HepG2 (cell line): ENCODE measurements at regions not wholly inside any gene's neighbourhood (a gene's known extent, or its start where the extent isn't known, plus 50 kb on each side); places are given as distances from the start of the nearest gene placed in this dataset.

ENCODE experiments used
- ATAC-seq: fragments of 200-7000 bp; cut with Tn5 transposase; 3 replicates; pipeline ENCODE4 v1.9.1; 2020; ENCODE audit warnings: mild to moderate bottlenecking, moderate library complexity
- BruUV-seq: library from RNA; stranded (reverse); fragments of 400-500 nt; replicated peaks from 2 replicates; lab custom pipeline; 2021; lab: Mats Ljungman, UMichigan
- CTCF ChIA-PET: fragments of 300-600 bp; formaldehyde crosslinking; extraction: SDS; loops from one replicate; lab custom pipeline; 2021; ENCODE audit warnings: low total read pairs, inconsistent platforms, low intra/inter-chr PET ratio; lab: Yijun Ruan, JAX
- POLR2A ChIA-PET: fragments of 350-600 bp; sonication (Branson Sonifier 250); formaldehyde crosslinking; loops from one replicate; lab custom pipeline; 2020; ENCODE audit warnings: antibody characterized with exemption, inconsistent platforms; lab: Yijun Ruan, JAX
- DNase-seq: peaks from one replicate; pipeline ENCODE4 v3.0.0-alpha.2; 2015; ENCODE audit warnings: low spot score
- FAIRE-seq: peaks from 3 replicates; lab custom pipeline; 2011; peaks lifted over from hg19 to GRCh38; lab: Jason Lieb, UNC
- H2AFZ ChIP-seq: one replicate; pipeline ENCODE4 v1.6.1; 2011; ENCODE audit warnings: low read length, inconsistent platforms
- H3K27ac ChIP-seq: fragments of 300-600 bp; 3 replicates; pipeline ENCODE4 v1.8.0; 2011; ENCODE audit warnings: mixed run types, mild to moderate bottlenecking, mixed read lengths, low read length, inconsistent platforms; ENCODE audit not compliant: insufficient read depth; ENCODE audit errors: extremely low read length
- H3K27me3 ChIP-seq, 2 experiments: fragments of 200-600 bp in 1 of 2; 2 replicates in 1 of 2; 3 replicates in 1 of 2; pipeline versions ENCODE4 v1.6.0 to v1.8.0; 2011; ENCODE audit warnings: low read length in 2 of 2, mild to moderate bottlenecking in 2 of 2, moderate library complexity in 2 of 2, inconsistent platforms in 1 of 2; ENCODE audit not compliant: insufficient read depth in 2 of 2, control insufficient read depth in 1 of 2
- H3K36me3 ChIP-seq, 2 experiments: fragments of 200-600 bp in 1 of 2; replicated peaks in 1 of 2; 2 replicates in 1 of 2; 3 replicates in 1 of 2; pipeline versions ENCODE4 v1.5.1 to v1.8.0; 2011; ENCODE audit warnings: low read length in 2 of 2, inconsistent platforms in 1 of 2; ENCODE audit not compliant: insufficient read depth in 2 of 2, control insufficient read depth in 1 of 2
- H3K4me1 ChIP-seq: 2 replicates; pipeline ENCODE4 v1.5.1; 2012; ENCODE audit warnings: low read length, inconsistent platforms; ENCODE audit not compliant: insufficient read depth
- H3K4me2 ChIP-seq: 2 replicates; pipeline ENCODE4 v1.6.0; 2011; ENCODE audit warnings: low read depth, low read length, inconsistent platforms
- H3K4me3 ChIP-seq, 3 experiments: fragments of 200-600 bp in 1 of 3; sonication (generic), shearing (Covaris generic) in 1 of 3; replicated peaks in 1 of 3; 2 replicates each; pipeline ENCODE4 v1.5.1; 2011 to 2016; ENCODE audit warnings: low read length in 3 of 3, inconsistent platforms in 2 of 3, low read depth in 2 of 3, mild to moderate bottlenecking in 2 of 3, control low read depth in 1 of 3, mixed read lengths in 1 of 3; ENCODE audit not compliant: insufficient read depth in 1 of 3
- H3K79me2 ChIP-seq: one replicate; pipeline ENCODE4 v1.6.1; 2011; ENCODE audit warnings: low read length, inconsistent platforms; ENCODE audit not compliant: insufficient read depth
- H3K9ac ChIP-seq: 2 replicates; pipeline ENCODE4 v1.6.0; 2011; ENCODE audit warnings: mild to moderate bottlenecking, low read depth, low read length, inconsistent platforms; ENCODE audit not compliant: insufficient read depth
- H3K9me3 ChIP-seq: 2 replicates; pipeline ENCODE4 v1.5.1; 2012; ENCODE audit warnings: mild to moderate bottlenecking, low read length
- H4K20me1 ChIP-seq: 2 replicates; pipeline ENCODE4 v1.6.0; 2011; ENCODE audit warnings: inconsistent platforms, mild to moderate bottlenecking, low read length, moderate library complexity; ENCODE audit not compliant: insufficient read depth
- ADNP ChIP-seq: sonication (generic); formaldehyde crosslinking; IDR thresholded peaks from 2 replicates; pipeline ENCODE4 v1.4.0; 2020; ENCODE audit warnings: missing genetic modification reagents
- FUBP1 ChIP-seq: sonication (generic); formaldehyde crosslinking; IDR thresholded peaks from 2 replicates; pipeline ENCODE4 v1.5.1; 2020; ENCODE audit warnings: missing genetic modification reagents, mild to moderate bottlenecking, borderline replicate concordance
- GATAD1 ChIP-seq: IDR thresholded peaks from 2 replicates; pipeline ENCODE4 v1.6.1; 2016; ENCODE audit warnings: missing genetic modification reagents, missing compliant biosample characterization
- GTF2F1 ChIP-seq: fragments of 150-350 bp; IDR thresholded peaks from 2 replicates; pipeline ENCODE4 v1.6.1; 2014; ENCODE audit warnings: low read length
- MBNL3 ChIP-seq: fragments of 250-450 bp; sonication (Bioruptor Pico); conservative IDR thresholded peaks from 2 replicates; pipeline ENCODE4 v1.8.0; 2022; ENCODE audit warnings: mild to moderate bottlenecking, inconsistent platforms
- MLX ChIP-seq: IDR thresholded peaks from 2 replicates; pipeline ENCODE4 v1.6.1; 2016
- PAF1 ChIP-seq: IDR thresholded peaks from 2 replicates; pipeline ENCODE4 v1.6.1; 2016; ENCODE audit warnings: missing genetic modification reagents, missing compliant biosample characterization
- PLRG1 ChIP-seq: fragments of 450-650 bp; conservative IDR thresholded peaks from 2 replicates; pipeline ENCODE4 v1.6.1; 2016
- TCF12 ChIP-seq, 2 experiments: fragments of 450-650 bp in 1 of 2; sonication (generic) in 1 of 2; formaldehyde crosslinking in 1 of 2; IDR thresholded peaks; 2 replicates each; pipeline versions ENCODE4 v1.6.1 to v1.8.0; 2017 to 2022; ENCODE audit warnings: antibody characterized with exemption in 1 of 2, mild to moderate bottlenecking in 1 of 2, missing genetic modification reagents in 1 of 2, moderate library complexity in 1 of 2
- TRIM24 ChIP-seq: sonication (generic); formaldehyde crosslinking; IDR thresholded peaks from 2 replicates; pipeline ENCODE4 v1.8.0; 2022; ENCODE audit warnings: mild to moderate bottlenecking, missing genetic modification reagents
- ZBTB26 ChIP-seq: IDR thresholded peaks from 2 replicates; pipeline ENCODE4 v1.6.1; 2016; ENCODE audit warnings: missing compliant biosample characterization, missing genetic modification reagents, borderline replicate concordance
- ZBTB4 ChIP-seq: sonication (generic); formaldehyde crosslinking; IDR thresholded peaks from 2 replicates; pipeline ENCODE4 v1.4.0; 2020; ENCODE audit warnings: missing genetic modification reagents, mild to moderate bottlenecking, borderline replicate concordance
- ZFX ChIP-seq: sonication (generic); formaldehyde crosslinking; IDR thresholded peaks from 2 replicates; pipeline ENCODE4 v1.4.0; 2020; ENCODE audit warnings: mild to moderate bottlenecking, low read depth, missing genetic modification reagents, moderate library complexity
- ZNF335 ChIP-seq: sonication (generic); formaldehyde crosslinking; IDR thresholded peaks from 2 replicates; pipeline ENCODE4 v1.4.0; 2020; ENCODE audit warnings: missing genetic modification reagents
- ZNF607 ChIP-seq: sonication (generic); formaldehyde crosslinking; IDR thresholded peaks from 2 replicates; pipeline ENCODE4 v1.5.1; 2020; ENCODE audit warnings: missing genetic modification reagents, mild to moderate bottlenecking, borderline replicate concordance
- ZNF639 ChIP-seq: conservative IDR thresholded peaks from 2 replicates; pipeline ENCODE4 v1.6.1; 2018; ENCODE audit warnings: missing genetic modification reagents
- ZSCAN12 ChIP-seq: sonication (generic); formaldehyde crosslinking; IDR thresholded peaks from 2 replicates; pipeline ENCODE4 v1.9.0; 2021; ENCODE audit warnings: mild to moderate bottlenecking, missing genetic modification reagents
- WGBS: methylation state at CpG from one replicate; pipeline ENCODE4 v1.1.6; 2017; ENCODE audit warnings: low lambda C conversion rate; 5-methylcytosine and 5-hydroxymethylcytosine counted together
- in situ Hi-C: cut with HindIII; loops from 2 replicates; pipeline ENCODE4 v1.10.0; 2017; ENCODE audit warnings: low pct_unique_long_range_greater_than_20kb; ENCODE audit not compliant: extremely low pct_ligation_motif_present
- intact Hi-C: fragments of 100-400 bp; cut with micrococcal nuclease; formaldehyde crosslinking; loops from one replicate; pipeline ENCODE4 v1.10.0; 2022; ENCODE audit not compliant: unreplicated experiment

GRCh38 chr6:72504406-72504805 is 117.5 kb upstream of the KCNQ5 start:
- no peak overlapping the region for H3K9ac ChIP-seq
- no peak overlapping the region for H2AFZ ChIP-seq
- ChIA-PET CTCF (no interaction called here), POLR2A (no interaction called here)
- DNase-seq (no peak), FAIRE-seq (no peak), ATAC-seq (no peak)
- intact Hi-C loops: no loop called here
- no peak overlapping the region for H3K4me2 ChIP-seq
- no peaks in the 10 kb centered on the region for H3K79me2 ChIP-seq
- no peak overlapping the region for H3K4me3 ChIP-seq
- no peaks in the 10 kb centered on the region for H4K20me1 ChIP-seq
- H3K4me1 ChIP-seq: no peaks in the 10 kb centered on the region
- H3K27me3 ChIP-seq: no peaks in the 10 kb centered on the region
- H3K27ac ChIP-seq: no peak overlapping the region
- no peaks in the 10 kb centered on the region for H3K9me3 ChIP-seq
- 0% methylated on average over 2 of the region's 2 CpGs for WGBS
- no peaks in the 10 kb centered on the region for H3K36me3 ChIP-seq
- BruUV-seq: no TSS peak
- in situ Hi-C loops: no loop called here
- no peak for TF ChIP-seq TRIM24 (CRISPR knock-in tag)
- TF ChIP-seq TCF12 (IDR thresholded peaks at IDR 0.05): no peak
- TF ChIP-seq TCF12 (CRISPR knock-in tag; IDR thresholded peaks at IDR 0.05): no peak
- TF ChIP-seq ZSCAN12: no peak
- no peak for TF ChIP-seq GTF2F1
- TF ChIP-seq ZFX (CRISPR knock-in tag): no peak
- no peak for TF ChIP-seq ZBTB4
- no peak for TF ChIP-seq PAF1 (CRISPR knock-in tag)
- TF ChIP-seq GATAD1 (CRISPR knock-in tag): no peak
- TF ChIP-seq ZNF607 (CRISPR knock-in tag): no peak
- no peak for TF ChIP-seq ZBTB26 (CRISPR knock-in tag)
- TF ChIP-seq MBNL3 (CRISPR knock-in tag): no peak
- no peak for TF ChIP-seq FUBP1
- TF ChIP-seq PLRG1: no peak
- TF ChIP-seq ZNF639: no peak
- TF ChIP-seq MLX: no peak
- TF ChIP-seq ZNF335: no peak
- no peak for TF ChIP-seq ADNP (CRISPR knock-in tag)
